Tibial nerve (tissue), 4 donors: ENCODE measurements at regions not wholly inside any gene's neighbourhood (a gene's known extent, or its start where the extent isn't known, plus 50 kb on each side); places are given as distances from the start of the nearest gene placed in this dataset.

Experiments
- DNase-seq, 2 donors: peaks; one replicate each; pipeline ENCODE4 v3.0.0-alpha.2; 2019; ENCODE audit warnings: low spot score in 2 of 2
- H3K27ac ChIP-seq, 4 donors: fragments of 200-600 bp; sonication (generic) in 3 of 4; one replicate each; pipeline ENCODE4 v1.5.1; 2017 to 2019; ENCODE audit warnings: mild to moderate bottlenecking in 1 of 4
- H3K27me3 ChIP-seq, 2 donors: fragments of 200-600 bp; sonication (generic) in 1 of 2; one replicate each; pipeline versions ENCODE4 v1.5.1 to v1.6.0; 2017 to 2019
- H3K36me3 ChIP-seq, 3 donors: fragments of 200-600 bp; sonication (generic); one replicate each; pipeline ENCODE4 v1.5.1; 2018 to 2019
- H3K4me1 ChIP-seq, 4 donors: fragments of 200-600 bp; sonication (generic) in 3 of 4; one replicate each; pipeline ENCODE4 v1.5.1; 2017 to 2019
- H3K4me3 ChIP-seq, 4 donors: fragments of 200-600 bp; sonication (generic) in 3 of 4; one replicate each; pipeline ENCODE4 v1.5.1; 2017 to 2019; ENCODE audit warnings: mild to moderate bottlenecking in 1 of 4, moderate library complexity in 1 of 4
- H3K9me3 ChIP-seq, 4 donors: fragments of 200-600 bp; sonication (generic) in 3 of 4; one replicate each; pipeline ENCODE4 v1.5.1; 2017 to 2019
- EP300 ChIP-seq, 2 donors: sonication (generic); formaldehyde crosslinking; IDR thresholded peaks; one replicate each; pipeline ENCODE4 v1.6.1; 2017; ENCODE audit warnings: antibody characterized with exemption in 2 of 2, mild to moderate bottlenecking in 1 of 2
- POLR2A ChIP-seq, 2 donors: fragments of 450-650 bp; IDR thresholded peaks; one replicate each; pipeline ENCODE4 v1.6.1; 2017; ENCODE audit warnings: antibody characterized with exemption in 2 of 2, mild to moderate bottlenecking in 2 of 2, moderate library complexity in 2 of 2
- WGBS, 2 donors: methylation state at CpG; one replicate each; pipeline ENCODE4 v1.1.5; 2018; 5-methylcytosine and 5-hydroxymethylcytosine counted together
- TF ChIP-seq, protein P1 (sequence below), 5 experiments: fragments of 200-600 bp in 3 of 5; fragments of 450-650 bp in 2 of 5; sonication (generic) in 3 of 5; IDR thresholded peaks; one replicate each; pipeline ENCODE4 v1.5.1; 2016 to 2019; ENCODE audit warnings: antibody characterized with exemption in 5 of 5, mild to moderate bottlenecking in 3 of 5, moderate library complexity in 2 of 5

DNA sequence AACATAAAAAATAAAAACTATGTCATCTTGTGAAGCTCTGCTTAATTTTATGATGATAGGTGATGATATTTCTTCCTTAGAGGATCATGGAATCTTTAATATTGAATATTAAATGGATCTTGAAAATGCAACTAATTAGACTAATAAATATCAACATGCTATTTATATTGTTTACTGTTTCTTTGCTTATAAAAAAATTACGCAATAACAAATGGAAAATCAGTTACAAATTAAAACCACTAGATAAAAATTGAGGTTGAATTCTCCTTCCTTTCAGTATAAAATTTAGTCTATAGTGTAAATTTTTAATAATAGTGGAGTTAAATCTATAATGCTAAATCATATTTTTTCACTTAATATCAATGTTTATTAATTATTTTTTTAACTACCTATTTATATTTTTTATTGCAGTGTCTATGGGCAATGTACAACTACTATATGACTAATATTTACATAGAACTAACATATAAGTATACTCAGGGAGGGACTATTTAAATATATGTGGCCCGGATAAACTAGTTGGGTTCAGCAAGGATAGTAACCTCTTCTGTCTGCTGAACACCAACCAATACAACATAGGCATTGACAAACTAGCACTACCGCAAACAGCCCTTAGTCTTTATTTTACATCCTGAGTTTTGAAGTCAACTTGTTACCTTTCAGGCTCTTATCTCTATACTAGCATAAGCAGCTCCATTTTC, 628.0 kb downstream of the EFNB2 start:
- WGBS, 2 donors: 94 to 97% methylated on average over 3 of the region's 3 CpGs
- DNase-seq: no peak
- Histone ChIP-seq H3K4me1 (peaks cover 0 to 4% (median 0%) of the 10 kb centered on the region in 4 donors), H3K27ac (no peak overlapping the region), H3K4me3 (no peak overlapping the region), H3K36me3 (no peaks in the 10 kb centered on the region), H3K27me3 (no peaks in the 10 kb centered on the region), H3K9me3 (no peaks in the 10 kb centered on the region)
- TF ChIP-seq EP300 (IDR thresholded peaks at IDR 0.05) (no peak), POLR2A (IDR thresholded peaks at IDR 0.05) (no peak)
- TF ChIP-seq, protein P1, sequence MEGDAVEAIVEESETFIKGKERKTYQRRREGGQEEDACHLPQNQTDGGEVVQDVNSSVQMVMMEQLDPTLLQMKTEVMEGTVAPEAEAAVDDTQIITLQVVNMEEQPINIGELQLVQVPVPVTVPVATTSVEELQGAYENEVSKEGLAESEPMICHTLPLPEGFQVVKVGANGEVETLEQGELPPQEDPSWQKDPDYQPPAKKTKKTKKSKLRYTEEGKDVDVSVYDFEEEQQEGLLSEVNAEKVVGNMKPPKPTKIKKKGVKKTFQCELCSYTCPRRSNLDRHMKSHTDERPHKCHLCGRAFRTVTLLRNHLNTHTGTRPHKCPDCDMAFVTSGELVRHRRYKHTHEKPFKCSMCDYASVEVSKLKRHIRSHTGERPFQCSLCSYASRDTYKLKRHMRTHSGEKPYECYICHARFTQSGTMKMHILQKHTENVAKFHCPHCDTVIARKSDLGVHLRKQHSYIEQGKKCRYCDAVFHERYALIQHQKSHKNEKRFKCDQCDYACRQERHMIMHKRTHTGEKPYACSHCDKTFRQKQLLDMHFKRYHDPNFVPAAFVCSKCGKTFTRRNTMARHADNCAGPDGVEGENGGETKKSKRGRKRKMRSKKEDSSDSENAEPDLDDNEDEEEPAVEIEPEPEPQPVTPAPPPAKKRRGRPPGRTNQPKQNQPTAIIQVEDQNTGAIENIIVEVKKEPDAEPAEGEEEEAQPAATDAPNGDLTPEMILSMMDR (IDR thresholded peaks at IDR 0.05): no peak

DNA sequence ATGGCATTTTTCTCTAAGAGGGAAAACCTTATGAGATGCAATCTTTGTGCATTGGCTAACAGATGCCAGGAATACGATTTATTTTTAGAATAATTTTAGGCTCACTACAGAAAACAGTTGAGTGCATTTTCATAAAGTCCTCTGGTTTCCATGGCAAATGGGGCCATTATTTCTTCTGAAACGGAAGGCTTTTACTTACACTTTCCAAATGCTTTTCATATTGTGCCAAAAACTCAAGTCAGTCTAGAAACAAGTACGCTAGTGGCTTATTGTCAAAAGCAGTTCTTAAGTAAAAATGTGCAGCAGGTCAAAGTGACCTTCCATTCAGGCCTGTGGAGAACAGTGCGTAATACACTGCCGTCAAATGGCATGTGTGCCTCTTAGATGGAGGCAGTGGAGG, 628.7 kb downstream of the EFNB2 start:
- H3K9me3 ChIP-seq: no peaks in the 10 kb centered on the region
- H3K36me3 ChIP-seq: no peaks in the 10 kb centered on the region
- TF ChIP-seq EP300 (IDR thresholded peaks at IDR 0.05) (no peak), POLR2A (IDR thresholded peaks at IDR 0.05) (no peak)
- TF ChIP-seq, protein P1 (IDR thresholded peaks at IDR 0.05): no peak
- 46 to 50% methylated on average over 5 of the region's 5 CpGs for WGBS, 2 donors
- no peaks in the 10 kb centered on the region for H3K27me3 ChIP-seq
- no peak overlapping the region for H3K4me3 ChIP-seq
- DNase-seq: no peak
- peaks cover 0 to 4% (median 0%) of the 10 kb centered on the region in 4 donors for H3K4me1 ChIP-seq
- no peak overlapping the region for H3K27ac ChIP-seq

DNA sequence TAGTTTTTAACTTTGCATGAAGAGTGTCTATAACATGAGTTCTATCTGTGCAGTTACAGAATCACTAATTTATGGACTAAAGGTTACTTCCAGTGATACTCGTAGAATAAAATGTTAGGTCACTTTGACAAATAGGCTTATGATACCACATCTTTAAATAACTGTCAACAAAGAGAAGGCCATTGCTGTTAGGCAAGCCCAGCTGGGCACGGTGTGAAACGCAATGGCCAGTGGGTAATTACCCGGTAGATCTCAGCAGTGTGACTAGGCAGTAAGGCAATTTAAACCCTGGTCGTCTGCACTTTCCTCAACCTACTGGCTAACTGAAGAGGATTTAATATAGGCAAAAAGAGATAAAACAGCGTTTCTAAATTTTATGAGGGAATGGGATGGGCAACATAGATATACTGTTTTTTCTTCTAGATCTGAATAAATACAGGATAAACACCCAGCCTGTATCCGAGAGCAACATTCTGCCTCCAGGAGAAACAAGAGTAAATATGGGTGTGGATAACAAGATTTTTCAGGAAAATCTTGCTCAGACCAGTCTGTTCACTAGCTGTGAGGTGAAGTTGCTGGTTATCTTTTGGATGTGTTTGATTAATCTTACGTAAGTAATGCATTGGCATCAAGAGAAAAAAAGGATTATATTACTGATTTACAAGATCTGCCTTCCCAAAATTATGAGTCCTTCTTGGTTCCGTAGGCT, 631.3 kb downstream of the EFNB2 start:
- no peaks in the 10 kb centered on the region for H3K9me3 ChIP-seq
- no peak for DNase-seq
- peaks cover 0 to 4% (median 0%) of the 10 kb centered on the region in 4 donors for H3K4me1 ChIP-seq
- H3K27me3 ChIP-seq: no peaks in the 10 kb centered on the region
- H3K27ac ChIP-seq: no peak overlapping the region
- WGBS, 2 donors: 84 to 88% methylated on average over 9 of the region's 9 CpGs
- no peak overlapping the region for H3K4me3 ChIP-seq
- no peak for TF ChIP-seq POLR2A (IDR thresholded peaks at IDR 0.05)
- TF ChIP-seq, protein P1 (IDR thresholded peaks at IDR 0.05): no peak
- TF ChIP-seq EP300 (IDR thresholded peaks at IDR 0.05): no peak
- H3K36me3 ChIP-seq: no peaks in the 10 kb centered on the region

DNA sequence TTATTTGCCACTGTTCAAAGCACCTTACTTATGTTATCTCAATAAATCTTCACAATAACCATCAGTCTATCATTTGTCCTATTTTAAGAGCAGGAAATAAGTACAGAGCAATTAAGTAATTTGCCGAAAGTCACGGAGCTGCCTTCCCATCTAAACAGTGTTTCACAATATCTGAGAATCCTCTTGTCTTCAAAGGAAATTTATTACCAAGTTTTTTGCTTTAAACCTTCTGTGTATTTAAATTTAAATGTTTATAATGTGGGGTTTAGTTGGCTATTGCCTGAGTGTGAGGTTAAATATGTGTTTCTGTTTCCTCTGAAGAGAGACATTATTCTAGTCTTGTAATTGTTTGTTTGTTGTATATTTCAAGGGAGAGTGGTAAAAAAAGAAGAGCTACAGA, 633.1 kb downstream of the EFNB2 start:
- DNase-seq: no peak
- Histone ChIP-seq H3K27ac (no peak overlapping the region), H3K36me3 (no peaks in the 10 kb centered on the region), H3K27me3 (no peaks in the 10 kb centered on the region), H3K9me3 (no peaks in the 10 kb centered on the region), H3K4me1 (peaks cover 0 to 4% (median 0%) of the 10 kb centered on the region in 4 donors), H3K4me3 (no peak overlapping the region)
- TF ChIP-seq EP300 (IDR thresholded peaks at IDR 0.05): no peak
- TF ChIP-seq, protein P1 (IDR thresholded peaks at IDR 0.05): no peak
- WGBS, 2 donors: 82 to 83% methylated on average over 2 of the region's 2 CpGs

DNA sequence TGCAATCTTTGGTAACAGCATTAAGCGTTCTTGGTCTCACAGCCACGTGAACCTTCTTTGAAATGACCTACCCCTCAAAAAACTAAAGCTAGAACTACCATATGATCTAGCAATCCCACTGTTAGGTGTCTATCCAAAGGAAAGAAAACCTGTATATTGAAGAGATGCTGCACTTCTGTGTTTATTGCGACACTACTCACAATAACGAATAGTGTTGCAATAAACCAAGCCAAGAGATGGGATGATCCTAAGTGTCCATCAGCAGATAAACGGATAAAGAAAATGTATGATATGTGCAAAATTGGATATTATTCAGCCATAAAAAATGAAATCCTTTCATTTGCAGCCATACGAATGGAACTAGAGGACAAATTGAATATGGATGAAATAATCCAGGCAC, 637.9 kb downstream of the EFNB2 start:
- H3K27ac ChIP-seq: no peak overlapping the region
- no peaks in the 10 kb centered on the region for H3K4me1 ChIP-seq
- no peak overlapping the region for H3K4me3 ChIP-seq
- no peaks in the 10 kb centered on the region for H3K9me3 ChIP-seq
- H3K36me3 ChIP-seq: no peaks in the 10 kb centered on the region
- TF ChIP-seq EP300 (IDR thresholded peaks at IDR 0.05) (no peak), POLR2A (IDR thresholded peaks at IDR 0.05) (no peak)
- TF ChIP-seq, protein P1 (IDR thresholded peaks at IDR 0.05): no peak
- DNase-seq: no peak
- 92 to 93% methylated on average over 6 of the region's 6 CpGs for WGBS, 2 donors
- H3K27me3 ChIP-seq: no peaks in the 10 kb centered on the region
